ENCODE measurements at regions not wholly inside any gene's neighbourhood (a gene's known extent, or its start where the extent isn't known, plus 50 kb on each side); places are given as distances from the start of the nearest gene placed in this dataset.

GRCh38 chr15:36529296-36530011, 50.0 kb upstream of the CDIN1 start:
- TF ChIP-seq ZFX (IDR thresholded peaks at IDR 0.05; ENCODE audit: borderline replicate concordance): no peak
- no peak for TF ChIP-seq CTCF (IDR thresholded peaks at IDR 0.05)
- no peak overlapping the region for H3K27ac ChIP-seq

Measured in 22Rv1 (cell line).